MG63 (cell line): ENCODE measurements at regions not wholly inside any gene's neighbourhood (a gene's known extent, or its start where the extent isn't known, plus 50 kb on each side); places are given as distances from the start of the nearest gene placed in this dataset.
"Not testable (repeated sequence)": the region's sequence is repeated elsewhere in the genome, so short reads cannot be mapped to it uniquely, and the experiment has no call there.

Experiments used
- DNase-seq: peaks from one replicate; pipeline ENCODE4 v3.0.0-alpha.2; 2020
- H3K27me3 ChIP-seq: fragments of 250-450 bp; sonication (Bioruptor Pico); 2 replicates; pipeline ENCODE4 v1.5.1; 2020; ENCODE audit warnings: mild to moderate bottlenecking, moderate library complexity
- H3K36me3 ChIP-seq: fragments of 250-450 bp; sonication (Bioruptor Pico); 2 replicates; pipeline ENCODE4 v1.5.1; 2020; ENCODE audit warnings: mild to moderate bottlenecking, moderate library complexity
- H3K4me3 ChIP-seq: fragments of 250-450 bp; sonication (Bioruptor Pico); 2 replicates; pipeline ENCODE4 v1.5.1; 2020; ENCODE audit warnings: mild to moderate bottlenecking, moderate library complexity
- H3K9me3 ChIP-seq: fragments of 250-450 bp; sonication (Bioruptor Pico); 2 replicates; pipeline ENCODE4 v1.5.1; 2020; ENCODE audit warnings: mild to moderate bottlenecking, moderate library complexity

- H3K9me3 ChIP-seq, DNase-seq, H3K36me3 ChIP-seq, H3K27me3 ChIP-seq, H3K4me3 ChIP-seq: not testable (repeated sequence)
Observed at GRCh38 chr14:19162034-19162706, 194.9 kb downstream of the POTEM start.

- not testable (repeated sequence) for H3K36me3 ChIP-seq, DNase-seq, H3K27me3 ChIP-seq, H3K4me3 ChIP-seq, H3K9me3 ChIP-seq
Observed at GRCh38 chr14:19162920-19163319, 195.7 kb downstream of the POTEM start.

GRCh38 chr14:19163891-19164290 lies 196.7 kb downstream of the POTEM start:
- not testable (repeated sequence) for H3K4me3 ChIP-seq, DNase-seq, H3K36me3 ChIP-seq, H3K27me3 ChIP-seq, H3K9me3 ChIP-seq

GRCh38 chr14:19164426-19164825 lies 197.2 kb downstream of the POTEM start:
- DNase-seq, H3K9me3 ChIP-seq, H3K4me3 ChIP-seq, H3K36me3 ChIP-seq, H3K27me3 ChIP-seq: not testable (repeated sequence)

- H3K9me3 ChIP-seq, result not testable (repeated sequence)
Observed at GRCh38 chr14:19166056-19166455, 198.8 kb downstream of the POTEM start.

GRCh38 chr14:19167454-19168190 lies 200.4 kb downstream of the POTEM start:
- H3K4me3 ChIP-seq, H3K36me3 ChIP-seq, H3K9me3 ChIP-seq, H3K27me3 ChIP-seq, DNase-seq: not testable (repeated sequence)

More at GRCh38 chr14:19166056-19166455, 198.8 kb downstream of the POTEM start:
- not testable (repeated sequence) for H3K36me3 ChIP-seq, DNase-seq, H3K27me3 ChIP-seq, H3K4me3 ChIP-seq

- H3K27me3 ChIP-seq, H3K36me3 ChIP-seq, H3K4me3 ChIP-seq, H3K9me3 ChIP-seq, DNase-seq: not testable (repeated sequence)
Observed at GRCh38 chr14:19168261-19168660, 201.0 kb downstream of the POTEM start.

- DNase-seq, H3K9me3 ChIP-seq, H3K27me3 ChIP-seq, H3K36me3 ChIP-seq, H3K4me3 ChIP-seq: not testable (repeated sequence)
Observed at GRCh38 chr14:19169561-19170362, 202.5 kb downstream of the POTEM start.

GRCh38 chr14:19172745-19173144 lies 205.5 kb downstream of the POTEM start:
- not testable (repeated sequence) for H3K27me3 ChIP-seq, H3K4me3 ChIP-seq, H3K9me3 ChIP-seq, H3K36me3 ChIP-seq, DNase-seq

- not testable (repeated sequence) for DNase-seq, H3K27me3 ChIP-seq
Observed at GRCh38 chr14:19173188-19173587, 206.0 kb downstream of the POTEM start.

GRCh38 chr14:19177435-19177834 lies 210.2 kb downstream of the POTEM start:
- H3K36me3 ChIP-seq, H3K9me3 ChIP-seq, H3K4me3 ChIP-seq, H3K27me3 ChIP-seq, DNase-seq: not testable (repeated sequence)

More at GRCh38 chr14:19173188-19173587, 206.0 kb downstream of the POTEM start:
- H3K9me3 ChIP-seq, H3K36me3 ChIP-seq, H3K4me3 ChIP-seq: not testable (repeated sequence)

GRCh38 chr14:19180297-19180696 lies 213.1 kb downstream of the POTEM start:
- H3K9me3 ChIP-seq, H3K36me3 ChIP-seq, H3K27me3 ChIP-seq, H3K4me3 ChIP-seq, DNase-seq: not testable (repeated sequence)

- not testable (repeated sequence) for H3K27me3 ChIP-seq, DNase-seq, H3K36me3 ChIP-seq, H3K9me3 ChIP-seq, H3K4me3 ChIP-seq
Observed at GRCh38 chr14:19180881-19181280, 213.6 kb downstream of the POTEM start.

- not testable (repeated sequence) for H3K4me3 ChIP-seq, H3K27me3 ChIP-seq, DNase-seq, H3K36me3 ChIP-seq, H3K9me3 ChIP-seq
Observed at GRCh38 chr14:19195146-19195545, 227.9 kb downstream of the POTEM start.

- not testable (repeated sequence) for H3K27me3 ChIP-seq, H3K4me3 ChIP-seq, H3K36me3 ChIP-seq, H3K9me3 ChIP-seq, DNase-seq
Observed at GRCh38 chr14:19197488-19198234, 230.4 kb downstream of the POTEM start.

GRCh38 chr14:19198341-19198740 lies 231.1 kb downstream of the POTEM start:
- H3K9me3 ChIP-seq, H3K27me3 ChIP-seq, DNase-seq, H3K4me3 ChIP-seq, H3K36me3 ChIP-seq: not testable (repeated sequence)
